ENCODE measurements at regions not wholly inside any gene's neighbourhood (a gene's known extent, or its start where the extent isn't known, plus 50 kb on each side); places are given as distances from the start of the nearest gene placed in this dataset.

DNA sequence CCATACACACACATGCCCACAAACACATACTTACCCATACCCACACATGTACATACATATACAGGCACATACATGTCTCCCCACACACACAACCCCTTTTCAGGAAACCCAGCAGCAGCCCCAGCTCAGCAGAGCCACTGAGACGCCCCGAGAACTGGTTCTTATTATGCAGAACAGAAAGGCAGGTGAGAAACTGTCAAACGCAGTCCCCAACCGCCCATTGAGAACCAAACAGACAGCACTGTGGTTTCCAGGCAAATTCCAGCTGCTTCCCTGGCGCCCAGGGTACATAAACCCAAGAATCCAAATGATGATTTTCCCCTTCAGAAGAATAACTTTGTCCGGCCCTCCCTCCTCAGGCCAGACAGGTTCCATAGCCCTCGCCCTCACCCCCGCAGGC lies 366.6 kb upstream of the ZMIZ1 start:
- ATAC-seq (no peak), DNase-seq (ENCODE audit: missing footprints) (no peak)
- intact Hi-C loops (cut with DNase I), result no loop called here

DNA sequence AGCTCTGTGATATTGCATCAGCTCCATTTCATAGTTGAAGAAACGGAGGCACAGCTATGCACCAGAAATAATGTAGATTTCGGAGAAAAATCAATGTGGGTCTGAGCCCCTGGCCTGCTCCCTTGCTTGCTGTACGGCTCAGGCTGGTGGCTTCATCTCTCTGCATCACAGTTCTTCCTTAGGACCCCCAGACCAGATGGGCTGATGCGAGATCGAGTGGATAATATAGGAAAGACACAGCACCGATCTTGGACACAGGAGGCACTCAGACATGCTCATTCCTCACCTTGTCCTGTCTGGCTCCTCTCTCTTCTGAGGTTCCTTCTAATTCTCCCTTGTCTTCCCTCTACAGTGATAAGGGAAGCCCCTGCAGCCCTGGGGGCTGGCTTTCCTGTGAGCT lies 365.9 kb upstream of the ZMIZ1 start:
- no peak for DNase-seq (ENCODE audit: missing footprints)
- no peak for ATAC-seq
- intact Hi-C loops (cut with DNase I), result no loop called here

DNA sequence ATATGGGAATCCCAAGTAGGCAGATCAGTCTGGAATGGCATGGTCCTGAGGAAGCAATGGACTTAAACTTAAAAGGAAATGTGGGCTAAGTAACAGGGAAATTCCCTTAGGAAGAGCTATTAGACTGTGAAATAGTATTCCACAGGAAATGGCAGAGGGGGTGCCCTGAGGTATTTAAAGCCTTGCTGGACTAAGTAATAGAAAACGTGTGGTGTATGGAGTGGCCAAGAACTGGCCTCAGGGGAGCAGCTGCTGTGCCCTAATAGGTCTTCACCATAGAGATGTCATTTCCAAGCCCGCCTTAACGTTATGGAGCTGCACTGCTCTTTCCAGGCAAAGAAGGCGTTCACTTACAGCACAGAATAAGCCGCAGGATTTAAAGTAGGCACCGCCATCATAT lies 365.2 kb upstream of the ZMIZ1 start:
- ATAC-seq, result no peak
- DNase-seq (ENCODE audit: missing footprints), result no peak
- intact Hi-C loops (cut with DNase I), result no loop called here

DNA sequence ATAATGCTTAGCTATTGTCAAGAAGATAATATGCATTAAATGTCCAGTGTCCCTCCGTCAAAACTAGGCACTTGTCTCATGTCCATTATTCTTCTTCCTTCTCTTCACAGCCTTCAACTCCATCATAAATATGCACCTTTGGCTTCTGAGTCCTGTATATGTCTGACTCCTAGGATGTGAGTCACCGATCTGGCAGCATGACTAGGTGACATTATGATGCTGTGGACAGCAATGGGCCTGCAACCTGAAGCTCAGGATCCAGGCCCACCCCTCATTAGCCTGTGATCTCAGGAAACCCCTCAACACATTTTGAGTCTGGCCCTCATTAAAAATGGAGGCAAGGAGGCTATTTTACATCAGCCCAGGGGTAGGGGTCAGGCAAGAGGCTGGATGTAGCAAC lies 362.5 kb upstream of the ZMIZ1 start:
- no peak for ATAC-seq
- no peak for DNase-seq (ENCODE audit: missing footprints)
- intact Hi-C loops (cut with DNase I), result no loop called here

DNA sequence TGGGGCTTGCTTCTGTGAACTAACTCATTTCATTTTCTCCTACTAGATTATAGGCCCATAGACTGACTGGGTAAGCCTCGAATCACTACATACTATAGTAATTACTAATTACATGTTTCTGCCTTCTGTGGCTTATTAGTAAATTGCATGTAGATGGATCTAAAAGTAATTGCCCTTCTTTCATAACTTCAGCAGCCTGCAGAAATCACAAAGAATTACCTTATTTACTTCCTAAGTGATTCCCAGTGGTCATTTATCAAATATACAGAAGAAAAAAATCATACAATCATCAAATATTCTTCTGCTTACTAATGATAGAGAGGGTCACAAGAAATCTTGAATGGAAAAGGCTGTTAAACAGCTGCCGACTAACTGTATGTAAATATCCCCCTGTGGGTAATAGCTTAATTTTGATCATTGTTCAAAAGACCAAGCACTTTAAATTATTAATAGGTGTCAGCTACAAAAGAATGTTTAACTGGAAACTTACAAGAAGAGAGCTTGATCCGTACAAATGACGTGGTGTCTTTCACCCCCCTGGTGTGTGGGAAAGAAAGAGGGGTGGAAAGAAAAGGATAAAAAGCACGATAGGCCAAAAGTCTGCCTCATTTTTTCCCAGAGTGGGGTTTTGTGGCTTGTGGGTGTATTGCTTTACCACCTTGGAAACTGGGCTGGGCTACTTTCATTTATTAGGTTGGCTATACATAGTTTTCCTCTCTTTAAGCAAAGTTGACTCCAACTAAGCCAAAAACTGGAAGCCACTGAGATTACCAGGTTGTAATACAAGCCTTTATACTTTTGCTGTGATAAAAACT lies 361.8 kb upstream of the ZMIZ1 start:
- DNase-seq (ENCODE audit: missing footprints) (no peak), ATAC-seq (no peak)
- intact Hi-C loops (cut with DNase I), result no loop called here

DNA sequence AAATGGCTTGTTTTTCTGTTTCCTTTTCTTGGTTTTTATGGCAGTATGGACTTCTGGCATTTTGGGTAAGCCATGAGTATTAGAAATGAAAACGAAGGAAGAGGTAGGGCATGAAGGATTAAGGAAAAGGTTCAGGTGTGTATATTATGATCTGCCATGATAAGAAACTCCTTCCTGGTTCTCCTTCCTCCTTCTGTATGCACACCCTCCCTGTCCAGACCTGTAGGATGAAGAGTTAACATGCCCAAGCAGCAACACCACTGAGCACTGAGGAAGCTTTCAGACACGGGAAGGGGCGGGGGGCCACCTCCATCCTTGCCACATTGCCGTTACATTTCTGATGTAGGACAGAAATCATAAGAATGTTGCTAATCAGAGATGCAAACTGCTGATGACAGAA lies 361.0 kb upstream of the ZMIZ1 start:
- intact Hi-C loops (cut with DNase I), result no loop called here
- DNase-seq (ENCODE audit: missing footprints), result no peak

DNA sequence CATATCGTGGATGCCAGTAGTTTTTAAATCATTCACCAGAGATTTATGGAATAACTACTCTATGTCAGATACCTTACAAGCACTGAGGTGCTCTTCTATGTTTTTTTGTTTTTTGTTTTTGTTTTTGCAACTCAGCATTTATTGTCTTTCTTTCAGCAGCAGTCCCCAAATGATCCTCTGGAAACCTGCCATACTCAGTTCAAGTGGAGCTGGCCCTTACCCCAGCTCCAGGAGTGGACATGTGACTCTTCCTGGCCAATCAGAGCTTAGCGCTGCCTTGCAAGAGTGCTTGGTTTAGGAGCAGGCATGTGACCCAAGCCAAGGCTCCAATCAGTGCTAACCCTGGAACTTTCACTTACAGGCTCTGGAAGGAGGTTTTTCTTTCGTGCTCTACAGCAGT lies 356.6 kb upstream of the ZMIZ1 start:
- no peak for DNase-seq (ENCODE audit: missing footprints)
- peak; percentile 63 for ATAC-seq
- intact Hi-C loops (cut with DNase I), result no loop called here

More for the DNA sequence above, 361.0 kb upstream of the ZMIZ1 start:
- no peak for ATAC-seq

DNA sequence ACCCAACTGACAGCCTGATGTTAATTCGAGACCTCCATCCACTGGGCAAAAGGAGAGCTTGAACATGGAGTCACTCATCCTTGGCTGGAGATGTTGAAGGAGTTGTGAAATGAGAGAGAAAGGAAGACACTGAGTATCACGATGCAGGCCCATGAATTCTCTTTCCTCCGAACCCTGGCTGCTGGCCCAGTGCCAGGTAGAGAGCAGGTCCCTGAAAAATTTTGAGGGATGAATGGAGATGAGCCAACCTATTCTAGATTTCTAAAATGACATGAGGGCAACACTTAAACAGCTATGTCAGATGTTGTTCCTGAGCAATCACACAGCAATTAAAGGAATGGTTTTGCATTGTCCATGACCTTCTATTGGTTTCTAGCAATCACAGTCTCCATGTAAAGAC lies 355.1 kb upstream of the ZMIZ1 start:
- DNase-seq (ENCODE audit: missing footprints) (no peak), ATAC-seq (no peak)
- intact Hi-C loops (cut with DNase I), result no loop called here

GRCh38 chr10:78714225-78714624 lies 354.5 kb upstream of the ZMIZ1 start:
- intact Hi-C loops (cut with DNase I), result no loop called here
- no peak for ATAC-seq
- no peak for DNase-seq (ENCODE audit: missing footprints)

DNA sequence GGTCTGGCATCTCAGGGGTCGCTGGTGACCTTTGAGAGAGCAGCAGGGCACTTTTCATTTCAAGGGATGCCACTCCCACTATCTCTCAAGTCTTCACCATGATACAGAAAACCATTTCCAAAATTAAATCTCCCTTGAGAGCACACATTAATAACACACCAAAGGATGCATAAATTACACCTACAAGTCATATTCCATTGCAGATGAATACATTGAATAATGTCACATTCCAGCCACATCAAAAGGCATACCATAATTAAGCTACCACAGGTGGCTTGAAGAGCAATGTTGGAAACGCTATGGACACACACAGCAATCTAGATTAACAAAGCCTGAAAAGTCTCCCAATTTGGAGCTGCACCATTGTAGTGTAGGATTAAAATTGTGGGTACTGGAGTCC lies 353.3 kb upstream of the ZMIZ1 start:
- ATAC-seq (no peak), DNase-seq (ENCODE audit: missing footprints) (no peak)
- intact Hi-C loops (cut with DNase I), result no loop called here

DNA sequence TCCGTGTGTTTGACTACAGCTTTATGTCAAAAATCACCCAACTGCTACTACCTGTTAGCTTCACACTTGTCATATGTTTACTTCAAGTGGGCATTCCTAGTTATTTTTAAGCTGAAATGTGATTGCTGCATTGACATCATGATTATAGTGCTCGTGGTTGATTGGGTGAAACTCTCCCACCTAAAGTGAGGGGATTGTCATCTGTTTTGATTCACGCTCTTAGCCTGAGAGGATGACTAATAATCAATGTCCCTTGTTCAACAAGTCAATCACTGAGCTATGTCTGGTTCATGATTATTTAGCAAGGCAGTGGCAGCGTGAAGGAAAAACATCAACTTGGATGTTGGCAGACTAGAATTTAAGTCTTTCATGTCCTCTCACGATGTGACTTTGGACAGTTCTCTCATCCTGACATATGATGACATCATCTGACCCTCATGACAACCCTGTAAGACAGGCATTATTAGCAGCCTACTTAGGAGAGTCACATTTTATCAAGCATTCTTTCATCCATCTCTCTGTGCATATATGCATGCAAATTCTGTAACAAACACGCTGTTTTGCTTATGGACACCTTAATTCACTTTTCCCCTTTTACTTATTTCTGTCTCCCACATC lies 352.6 kb upstream of the ZMIZ1 start:
- intact Hi-C loops (cut with DNase I), result no loop called here
- DNase-seq (ENCODE audit: missing footprints) (no peak), ATAC-seq (no peak)

- DNase-seq (ENCODE audit: missing footprints) (peak; percentile 70), ATAC-seq (peak; percentile 54)
- intact Hi-C loops (cut with DNase I), result no loop called here
Measured at GRCh38 chr10:78717200-78717599, 351.6 kb upstream of the ZMIZ1 start.

DNA sequence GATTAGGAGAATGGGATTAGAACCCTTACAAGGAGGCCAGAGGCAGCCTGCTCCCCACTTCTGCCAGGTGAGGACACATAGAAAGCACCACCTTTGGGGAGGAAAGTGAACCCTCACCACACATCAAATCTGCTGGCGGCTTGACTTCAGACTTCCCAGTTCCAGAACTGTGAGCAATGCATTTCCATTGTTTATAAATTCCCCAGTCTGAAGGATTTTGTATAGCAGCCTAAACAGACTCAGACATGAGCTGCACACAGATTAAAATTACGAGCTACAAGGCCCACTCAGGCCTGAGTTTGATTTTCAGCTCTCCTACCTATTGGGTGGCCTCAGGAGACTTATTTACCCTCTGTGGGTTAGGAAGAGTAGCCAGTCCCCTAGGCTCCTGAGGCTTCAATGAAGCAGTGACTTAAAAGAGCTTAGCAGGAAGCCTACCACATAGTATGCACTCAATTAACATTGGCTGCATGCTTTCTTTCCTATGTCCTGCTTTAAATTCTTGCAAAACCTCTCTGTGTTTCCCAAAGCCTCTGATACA lies 350.7 kb upstream of the ZMIZ1 start:
- DNase-seq (ENCODE audit: missing footprints), result no peak
- ATAC-seq, result no peak
- intact Hi-C loops (cut with DNase I), result no loop called here

DNA sequence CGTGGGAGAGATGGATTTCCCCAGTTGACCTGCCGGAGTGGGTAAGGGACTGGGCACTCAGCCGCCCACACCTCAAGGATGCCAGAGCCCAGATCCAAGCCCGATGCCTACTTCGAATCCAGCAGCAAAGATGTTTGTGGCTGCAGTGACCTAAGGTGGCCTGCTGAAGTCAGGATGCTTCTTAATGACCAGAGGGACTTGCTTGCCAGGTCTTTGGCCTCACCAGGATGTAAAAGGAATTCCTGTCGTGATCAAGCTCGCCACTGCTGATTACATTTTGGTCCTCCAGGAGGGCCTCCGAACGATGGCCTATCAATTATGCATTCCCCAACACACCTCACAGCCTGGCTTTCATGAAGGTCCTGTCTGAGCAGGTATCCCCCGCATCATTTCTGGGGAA lies 349.5 kb upstream of the ZMIZ1 start:
- DNase-seq (ENCODE audit: missing footprints), result no peak
- intact Hi-C loops (cut with DNase I), result no loop called here
- ATAC-seq, result no peak

DNA sequence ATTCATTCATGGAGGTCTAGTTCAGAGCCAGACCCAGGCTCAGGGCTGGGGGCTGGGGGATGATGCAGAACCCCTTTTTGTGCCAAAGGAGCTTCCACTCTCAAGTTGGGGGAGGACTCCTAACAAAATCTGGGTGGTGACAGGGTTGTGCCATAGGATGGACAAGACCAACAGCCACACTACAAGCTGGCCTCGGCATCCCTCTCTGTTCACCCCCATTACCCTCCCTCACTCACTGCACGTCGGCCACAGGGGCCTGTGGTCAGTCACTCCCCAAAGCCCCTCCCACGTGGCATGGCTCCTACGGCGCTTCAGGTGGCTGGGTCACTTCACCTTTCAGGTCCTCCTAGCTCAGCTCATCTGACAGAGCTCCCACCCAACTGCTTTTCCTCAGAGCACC lies 348.7 kb upstream of the ZMIZ1 start:
- ATAC-seq, result no peak
- DNase-seq (ENCODE audit: missing footprints), result no peak
- intact Hi-C loops (cut with DNase I), result no loop called here

DNA sequence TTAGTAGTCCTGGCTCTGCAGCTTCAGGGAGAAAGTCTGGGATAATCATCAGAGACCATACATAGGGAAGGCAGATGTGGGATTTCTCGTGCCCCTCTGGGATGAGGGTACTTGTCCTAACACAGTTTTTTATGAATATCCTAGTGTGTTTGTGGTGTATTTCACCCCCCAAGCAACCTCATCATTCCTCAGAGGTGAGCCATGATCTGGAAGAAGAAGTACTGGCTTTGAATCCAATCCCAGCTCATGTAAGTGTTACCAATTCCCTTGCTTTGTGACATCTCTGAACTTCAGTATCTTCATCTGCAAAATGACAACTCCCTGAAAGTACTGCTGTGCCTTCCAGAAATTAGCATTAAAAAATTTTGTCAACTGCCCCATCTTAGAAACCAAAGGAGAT lies 347.5 kb upstream of the ZMIZ1 start:
- ATAC-seq (no peak), DNase-seq (ENCODE audit: missing footprints) (no peak)
- intact Hi-C loops (cut with DNase I), result no loop called here

DNA sequence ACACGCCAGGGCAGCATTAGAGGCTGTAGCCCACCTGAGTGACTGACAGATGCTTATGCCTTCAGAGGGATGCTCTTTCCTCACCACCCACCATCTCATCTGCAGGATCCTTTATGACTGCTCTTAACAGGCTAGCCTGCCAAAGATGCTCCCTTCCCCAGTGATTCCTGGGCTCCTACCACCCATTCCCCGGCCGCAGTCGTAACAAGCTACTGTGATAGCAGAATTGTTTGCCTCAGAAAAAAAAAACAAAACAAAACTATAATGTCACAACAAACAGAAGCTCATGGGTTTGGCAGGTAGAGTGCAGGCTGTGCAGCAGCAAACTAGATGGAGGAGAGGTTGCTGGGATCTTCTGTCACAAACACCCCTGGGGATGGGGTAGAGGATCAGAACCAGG lies 343.9 kb upstream of the ZMIZ1 start:
- DNase-seq (ENCODE audit: missing footprints) (no peak), ATAC-seq (no peak)
- intact Hi-C loops (cut with DNase I), result no loop called here

GRCh38 chr10:78726171-78726570 lies 342.6 kb upstream of the ZMIZ1 start:
- intact Hi-C loops (cut with DNase I), result no loop called here
- ATAC-seq (no peak), DNase-seq (ENCODE audit: missing footprints) (no peak)

GRCh38 chr10:78727251-78727650 lies 341.5 kb upstream of the ZMIZ1 start:
- DNase-seq (ENCODE audit: missing footprints), result no peak
- no peak for ATAC-seq
- intact Hi-C loops (cut with DNase I), result no loop called here

GRCh38 chr10:78727728-78728127 lies 341.0 kb upstream of the ZMIZ1 start:
- intact Hi-C loops (cut with DNase I), result no loop called here
- DNase-seq (ENCODE audit: missing footprints), result no peak
- ATAC-seq, result peak; percentile 56

- intact Hi-C loops (cut with DNase I), result no loop called here
- no peak for DNase-seq (ENCODE audit: missing footprints)
- ATAC-seq, result peak; percentile 26
Measured at GRCh38 chr10:78728176-78728575, 340.6 kb upstream of the ZMIZ1 start.

All from Right ventricle myocardium inferior (tissue), 1 donor.